HG03039 (cell line): ENCODE measurements at regions not wholly inside any gene's neighbourhood (a gene's known extent, or its start where the extent isn't known, plus 50 kb on each side); places are given as distances from the start of the nearest gene placed in this dataset.

ENCODE experiments used
- ATAC-seq: cut with Tn5 transposase; IDR thresholded peaks from one replicate; pipeline ENCODE4 v1.9.1; 2021; ENCODE audit warnings: mild to moderate bottlenecking, moderate library complexity; ENCODE audit not compliant: unreplicated experiment

- no peak for ATAC-seq
Observed at GRCh38 chr6:54632984-54633565, 213.5 kb upstream of the FAM83B start.

GRCh38 chr6:54633601-54634000 is 213.0 kb upstream of the FAM83B start:
- ATAC-seq, result no peak

- no peak for ATAC-seq
Observed at GRCh38 chr6:54640911-54641310, 205.7 kb upstream of the FAM83B start.

- ATAC-seq, result no peak
Observed at GRCh38 chr6:54646069-54646950, 200.3 kb upstream of the FAM83B start.

- no peak for ATAC-seq
Observed at GRCh38 chr6:54646951-54647664, 199.5 kb upstream of the FAM83B start.

- ATAC-seq, result no peak
Observed at GRCh38 chr6:54654381-54654780, 192.2 kb upstream of the FAM83B start.

- ATAC-seq, result no peak
Observed at GRCh38 chr6:54655162-54655561, 191.4 kb upstream of the FAM83B start.

GRCh38 chr6:54665278-54665677 is 181.3 kb upstream of the FAM83B start:
- no peak for ATAC-seq

GRCh38 chr6:54680531-54680930 is 166.0 kb upstream of the FAM83B start:
- no peak for ATAC-seq

GRCh38 chr6:54681267-54681666 is 165.3 kb upstream of the FAM83B start:
- no peak for ATAC-seq

- ATAC-seq, result no peak
Observed at GRCh38 chr6:54681987-54682386, 164.6 kb upstream of the FAM83B start.

- ATAC-seq, result no peak
Observed at GRCh38 chr6:54689620-54690019, 157.0 kb upstream of the FAM83B start.

- no peak for ATAC-seq
Observed at GRCh38 chr6:54690596-54690995, 156.0 kb upstream of the FAM83B start.

- no peak for ATAC-seq
Observed at GRCh38 chr6:54694928-54695532, 151.5 kb upstream of the FAM83B start.

GRCh38 chr6:54695815-54696214 is 150.8 kb upstream of the FAM83B start:
- no peak for ATAC-seq

GRCh38 chr6:54697424-54697823 is 149.1 kb upstream of the FAM83B start:
- no peak for ATAC-seq

- ATAC-seq, result peak; percentile 84
Observed at GRCh38 chr6:54698974-54699373, 147.6 kb upstream of the FAM83B start.

GRCh38 chr6:54700158-54700557 is 146.4 kb upstream of the FAM83B start:
- no peak for ATAC-seq

- ATAC-seq, result no peak
Observed at GRCh38 chr6:54702772-54703171, 143.8 kb upstream of the FAM83B start.

GRCh38 chr6:54706391-54706790 is 140.2 kb upstream of the FAM83B start:
- ATAC-seq, result no peak

- ATAC-seq, result no peak
Observed at GRCh38 chr6:54706844-54707605, 139.5 kb upstream of the FAM83B start.
